ENCODE measurements at regions not wholly inside any gene's neighbourhood (a gene's known extent, or its start where the extent isn't known, plus 50 kb on each side); places are given as distances from the start of the nearest gene placed in this dataset.

GRCh38 chr15:46275701-46276100 is 640.9 kb downstream of the SQOR start:
- H3K36me3 Mint-ChIP-seq (ENCODE audit: low read depth, unreplicated experiment) = no peaks in the 10 kb centered on the region
- DNase-seq (ENCODE audit: low read depth) = no peak
- Histone ChIP-seq H3K4me3 (ENCODE audit: insufficient read depth, low read depth, low read length) (no peak overlapping the region), H4K20me1 (ENCODE audit: insufficient read depth, low read length) (no peaks in the 10 kb centered on the region), H3K36me3 (ENCODE audit: insufficient read depth, low read length) (no peaks in the 10 kb centered on the region), H3K9ac (ENCODE audit: low read length) (no peak overlapping the region), H3K27ac (ENCODE audit: low read depth, low read length) (no peak overlapping the region), H3K9me3 (ENCODE audit: insufficient read depth, low read depth, low read length) (peaks cover 3% of the 10 kb centered on the region), H2AFZ (ENCODE audit: low read depth, low read length) (no peak overlapping the region), H3K4me2 (ENCODE audit: low read length) (no peak overlapping the region), H3K27me3 (ENCODE audit: insufficient read depth, low read length) (no peaks in the 10 kb centered on the region), H3K4me1 (ENCODE audit: insufficient read depth, low read length) (no peaks in the 10 kb centered on the region), H3K79me2 (ENCODE audit: insufficient read depth, low read length) (no peaks in the 10 kb centered on the region)
- no peak overlapping the region for H3K27ac Mint-ChIP-seq (ENCODE audit: unreplicated experiment)
- TF ChIP-seq CTCF (IDR thresholded peaks at IDR 0.05; ENCODE audit: insufficient read depth, low read depth, low read length) (no peak), EZH2 (IDR thresholded peaks at IDR 0.05; ENCODE audit: insufficient read depth, low read length) (no peak)
- no peaks in the 10 kb centered on the region for H3K9me3 Mint-ChIP-seq (ENCODE audit: unreplicated experiment)
- no peaks in the 10 kb centered on the region for H3K27me3 Mint-ChIP-seq (ENCODE audit: low read depth, unreplicated experiment)
- no peaks in the 10 kb centered on the region for H3K4me1 Mint-ChIP-seq (ENCODE audit: low read depth, unreplicated experiment)
- no peak for FAIRE-seq
- no peak overlapping the region for H3K4me3 Mint-ChIP-seq (ENCODE audit: unreplicated experiment)

GRCh38 chr15:46277451-46277850 is 642.6 kb downstream of the SQOR start:
- DNase-seq (ENCODE audit: low read depth) = no peak
- TF ChIP-seq CTCF (IDR thresholded peaks at IDR 0.05; ENCODE audit: insufficient read depth, low read depth, low read length) (no peak), EZH2 (IDR thresholded peaks at IDR 0.05; ENCODE audit: insufficient read depth, low read length) (no peak)
- Mint-ChIP-seq H3K36me3 (ENCODE audit: low read depth, unreplicated experiment) (no peaks in the 10 kb centered on the region), H3K9me3 (ENCODE audit: unreplicated experiment) (no peaks in the 10 kb centered on the region), H3K4me1 (ENCODE audit: low read depth, unreplicated experiment) (no peaks in the 10 kb centered on the region), H3K27ac (ENCODE audit: unreplicated experiment) (no peak overlapping the region), H3K4me3 (ENCODE audit: unreplicated experiment) (no peak overlapping the region), H3K27me3 (ENCODE audit: low read depth, unreplicated experiment) (no peaks in the 10 kb centered on the region)
- Histone ChIP-seq H3K4me1 (ENCODE audit: insufficient read depth, low read length) (no peaks in the 10 kb centered on the region), H3K36me3 (ENCODE audit: insufficient read depth, low read length) (no peaks in the 10 kb centered on the region), H2AFZ (ENCODE audit: low read depth, low read length) (no peak overlapping the region), H3K4me3 (ENCODE audit: insufficient read depth, low read depth, low read length) (no peak overlapping the region), H3K9me3 (ENCODE audit: insufficient read depth, low read depth, low read length) (peaks cover 3% of the 10 kb centered on the region), H3K4me2 (ENCODE audit: low read length) (no peak overlapping the region), H3K9ac (ENCODE audit: low read length) (no peak overlapping the region), H3K79me2 (ENCODE audit: insufficient read depth, low read length) (no peaks in the 10 kb centered on the region), H3K27me3 (ENCODE audit: insufficient read depth, low read length) (no peaks in the 10 kb centered on the region), H3K27ac (ENCODE audit: low read depth, low read length) (no peak overlapping the region), H4K20me1 (ENCODE audit: insufficient read depth, low read length) (no peaks in the 10 kb centered on the region)
- FAIRE-seq = no peak

GRCh38 chr15:46278062-46278461 is 643.2 kb downstream of the SQOR start:
- DNase-seq (ENCODE audit: low read depth) = no peak
- Histone ChIP-seq H3K79me2 (ENCODE audit: insufficient read depth, low read length) (no peaks in the 10 kb centered on the region), H3K27me3 (ENCODE audit: insufficient read depth, low read length) (no peaks in the 10 kb centered on the region), H4K20me1 (ENCODE audit: insufficient read depth, low read length) (no peaks in the 10 kb centered on the region), H3K4me2 (ENCODE audit: low read length) (no peak overlapping the region), H3K9me3 (ENCODE audit: insufficient read depth, low read depth, low read length) (peaks cover 3% of the 10 kb centered on the region), H2AFZ (ENCODE audit: low read depth, low read length) (no peak overlapping the region), H3K27ac (ENCODE audit: low read depth, low read length) (no peak overlapping the region), H3K4me3 (ENCODE audit: insufficient read depth, low read depth, low read length) (no peak overlapping the region), H3K4me1 (ENCODE audit: insufficient read depth, low read length) (no peaks in the 10 kb centered on the region), H3K9ac (ENCODE audit: low read length) (no peak overlapping the region), H3K36me3 (ENCODE audit: insufficient read depth, low read length) (no peaks in the 10 kb centered on the region)
- Mint-ChIP-seq H3K27me3 (ENCODE audit: low read depth, unreplicated experiment) (no peaks in the 10 kb centered on the region), H3K9me3 (ENCODE audit: unreplicated experiment) (no peaks in the 10 kb centered on the region), H3K4me3 (ENCODE audit: unreplicated experiment) (no peak overlapping the region), H3K36me3 (ENCODE audit: low read depth, unreplicated experiment) (no peaks in the 10 kb centered on the region), H3K27ac (ENCODE audit: unreplicated experiment) (no peak overlapping the region), H3K4me1 (ENCODE audit: low read depth, unreplicated experiment) (no peaks in the 10 kb centered on the region)
- no peak for FAIRE-seq
- TF ChIP-seq EZH2 (IDR thresholded peaks at IDR 0.05; ENCODE audit: insufficient read depth, low read length) = no peak

Measured in astrocyte (in vitro differentiated cells and primary cell).